GM23248 (cell line): ENCODE measurements at regions not wholly inside any gene's neighbourhood (a gene's known extent, or its start where the extent isn't known, plus 50 kb on each side); places are given as distances from the start of the nearest gene placed in this dataset.

ENCODE experiments used
- EZH2 ChIP-seq: fragments of 200-600 bp; sonication (generic); IDR thresholded peaks from 2 replicates; pipeline ENCODE4 v1.6.1; 2018; ENCODE audit warnings: antibody characterized with exemption, mild to moderate bottlenecking; ENCODE audit not compliant: insufficient read depth, poor library complexity, severe bottlenecking
- EZH2phosphoT487 ChIP-seq: fragments of 200-600 bp; sonication (generic); IDR thresholded peaks from 2 replicates; pipeline ENCODE4 v1.6.1; 2018; ENCODE audit warnings: antibody characterized with exemption, moderate library complexity, mild to moderate bottlenecking, low read depth; ENCODE audit not compliant: insufficient read depth

DNA sequence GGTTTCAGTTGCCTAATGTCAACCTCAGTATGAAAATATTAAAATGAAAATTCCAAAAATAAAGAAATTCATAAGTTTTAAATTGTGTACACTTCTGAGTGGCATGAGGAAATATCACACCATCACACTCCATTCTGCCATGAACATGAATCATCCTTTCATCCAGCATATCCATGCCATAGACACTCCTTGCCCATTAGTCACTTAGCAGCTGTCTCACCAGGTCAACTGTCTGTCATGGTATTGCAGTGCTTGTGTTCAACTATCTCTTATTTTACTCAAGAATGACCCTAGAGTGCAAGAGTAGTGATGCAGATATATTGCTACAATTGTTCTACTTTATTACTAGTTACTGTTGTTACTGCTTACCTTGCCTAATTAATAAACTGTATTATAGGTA is 712.4 kb downstream of the EPHA7 start:
- TF ChIP-seq EZH2phosphoT487 (no peak), EZH2 (no peak)
